SU-DHL-6 (cell line): ENCODE measurements at regions not wholly inside any gene's neighbourhood (a gene's known extent, or its start where the extent isn't known, plus 50 kb on each side); places are given as distances from the start of the nearest gene placed in this dataset.

Experiments
- CTCF ChIP-seq: fragments of 200-600 bp; sonication (generic); IDR thresholded peaks from one replicate; pipeline ENCODE4 v1.5.1; 2017; ENCODE audit warnings: antibody characterized with exemption, mild to moderate bottlenecking, low read length, moderate library complexity; ENCODE audit not compliant: insufficient read depth, poor library complexity, severe bottlenecking
- EZH2phosphoT487 ChIP-seq: fragments of 200-600 bp; sonication (generic), shearing (Covaris generic); conservative IDR thresholded peaks from 2 replicates; pipeline ENCODE4 v1.6.1; 2018; ENCODE audit warnings: mild to moderate bottlenecking, antibody characterized with exemption, low read length, moderate library complexity, mixed read lengths

- TF ChIP-seq CTCF (no peak), EZH2phosphoT487 (no peak)
Observed at GRCh38 chr9:28956116-28956880, 1383.0 kb upstream of the C9orf72 start.
